Right hindlimb (tissue), 1 donor: ENCODE measurements at regions not wholly inside any gene's neighbourhood (a gene's known extent, or its start where the extent isn't known, plus 50 kb on each side); places are given as distances from the start of the nearest gene placed in this dataset.

Experiments used
- DNase-seq: peaks from one replicate; pipeline ENCODE4 v3.0.0-alpha.2; 2018

- no peak for DNase-seq
Observed at GRCh38 chr15:97196048-97197014, 764.2 kb upstream of the ARRDC4 start.

GRCh38 chr15:97199393-97200051, 761.0 kb upstream of the ARRDC4 start:
- no peak for DNase-seq

GRCh38 chr15:97200161-97200560, 760.3 kb upstream of the ARRDC4 start:
- DNase-seq: no peak

GRCh38 chr15:97210277-97210676, 750.2 kb upstream of the ARRDC4 start:
- DNase-seq: no peak

- DNase-seq: no peak
Observed at GRCh38 chr15:97215629-97216028, 744.9 kb upstream of the ARRDC4 start.

- DNase-seq: no peak
Observed at GRCh38 chr15:97224191-97224641, 736.3 kb upstream of the ARRDC4 start.

GRCh38 chr15:97234851-97235610, 725.5 kb upstream of the ARRDC4 start:
- DNase-seq: peak; percentile 63

- DNase-seq: no peak
Observed at GRCh38 chr15:97235611-97235985, 724.9 kb upstream of the ARRDC4 start.

- DNase-seq: no peak
Observed at GRCh38 chr15:97236140-97236539, 724.4 kb upstream of the ARRDC4 start.

- DNase-seq: no peak
Observed at GRCh38 chr15:97237160-97237559, 723.3 kb upstream of the ARRDC4 start.

GRCh38 chr15:97248376-97248775, 712.1 kb upstream of the ARRDC4 start:
- DNase-seq: no peak

- DNase-seq: no peak
Observed at GRCh38 chr15:97259943-97260342, 700.6 kb upstream of the ARRDC4 start.

GRCh38 chr15:97301166-97301565, 659.3 kb upstream of the ARRDC4 start:
- no peak for DNase-seq

- no peak for DNase-seq
Observed at GRCh38 chr15:97316362-97316761, 644.1 kb upstream of the ARRDC4 start.

- no peak for DNase-seq
Observed at GRCh38 chr15:97317163-97317562, 643.3 kb upstream of the ARRDC4 start.

- no peak for DNase-seq
Observed at GRCh38 chr15:97319291-97319690, 641.2 kb upstream of the ARRDC4 start.

GRCh38 chr15:97346221-97346620, 614.3 kb upstream of the ARRDC4 start:
- DNase-seq: no peak

- DNase-seq: no peak
Observed at GRCh38 chr15:97350813-97351212, 609.7 kb upstream of the ARRDC4 start.

GRCh38 chr15:97383516-97383915, 577.0 kb upstream of the ARRDC4 start:
- DNase-seq: no peak

- no peak for DNase-seq
Observed at GRCh38 chr15:97386940-97387339, 573.6 kb upstream of the ARRDC4 start.

GRCh38 chr15:97401195-97401594, 559.3 kb upstream of the ARRDC4 start:
- DNase-seq: no peak

GRCh38 chr15:97401970-97402369, 558.5 kb upstream of the ARRDC4 start:
- DNase-seq: no peak

- no peak for DNase-seq
Observed at GRCh38 chr15:97406841-97407240, 553.7 kb upstream of the ARRDC4 start.
